NCI-H524 treated with DMSO at 0.1 percent for 48 hours (cell line): ENCODE measurements at regions not wholly inside any gene's neighbourhood (a gene's known extent, or its start where the extent isn't known, plus 50 kb on each side); places are given as distances from the start of the nearest gene placed in this dataset.
"Not testable (repeated sequence)": the region's sequence is repeated elsewhere in the genome, so short reads cannot be mapped to it uniquely, and the experiment has no call there.

Source experiments
- DNase-seq: peaks from one replicate; lab custom pipeline; 2025; lab: John Stamatoyannopoulos, UW

GRCh38 chr1:98575955-98576354 is 85.6 kb upstream of the SNX7 start:
- no peak for DNase-seq

- DNase-seq = no peak
Measured at GRCh38 chr1:98565951-98566350, 95.6 kb upstream of the SNX7 start.

GRCh38 chr1:98559291-98559690 is 102.2 kb upstream of the SNX7 start:
- DNase-seq = no peak

- DNase-seq = no peak
Measured at GRCh38 chr1:98557895-98558294, 103.6 kb upstream of the SNX7 start.

- no peak for DNase-seq
Measured at GRCh38 chr1:98556521-98557158, 104.9 kb upstream of the SNX7 start.

GRCh38 chr1:98555814-98556213 is 105.7 kb upstream of the SNX7 start:
- DNase-seq = no peak

GRCh38 chr1:98552576-98553074 is 108.9 kb upstream of the SNX7 start:
- not testable (repeated sequence) for DNase-seq

- DNase-seq = no peak
Measured at GRCh38 chr1:98550076-98550475, 111.4 kb upstream of the SNX7 start.

GRCh38 chr1:98546319-98546718 is 115.2 kb upstream of the SNX7 start:
- no peak for DNase-seq

- DNase-seq = no peak
Measured at GRCh38 chr1:98538106-98538505, 123.4 kb upstream of the SNX7 start.

- DNase-seq = no peak
Measured at GRCh38 chr1:98523256-98523655, 138.3 kb upstream of the SNX7 start.

- DNase-seq = no peak
Measured at GRCh38 chr1:98516306-98516705, 145.2 kb upstream of the SNX7 start.

GRCh38 chr1:98515744-98516143 is 145.8 kb upstream of the SNX7 start:
- DNase-seq = no peak

- not testable (repeated sequence) for DNase-seq
Measured at GRCh38 chr1:98512216-98512615, 149.3 kb upstream of the SNX7 start.

- DNase-seq = no peak
Measured at GRCh38 chr1:98503771-98504170, 157.8 kb upstream of the SNX7 start.

- DNase-seq = no peak
Measured at GRCh38 chr1:98502937-98503336, 158.6 kb upstream of the SNX7 start.

GRCh38 chr1:98500324-98500723 is 161.2 kb upstream of the SNX7 start:
- DNase-seq = no peak

- DNase-seq = no peak
Measured at GRCh38 chr1:98498651-98499050, 162.9 kb upstream of the SNX7 start.

- no peak for DNase-seq
Measured at GRCh38 chr1:98497497-98497896, 164.0 kb upstream of the SNX7 start.

GRCh38 chr1:98496256-98496995 is 165.1 kb upstream of the SNX7 start:
- no peak for DNase-seq

- DNase-seq = no peak
Measured at GRCh38 chr1:98493469-98493868, 168.1 kb upstream of the SNX7 start.

- DNase-seq = no peak
Measured at GRCh38 chr1:98490099-98490498, 171.4 kb upstream of the SNX7 start.

GRCh38 chr1:98487620-98488019 is 173.9 kb upstream of the SNX7 start:
- no peak for DNase-seq

- no peak for DNase-seq
Measured at GRCh38 chr1:98482611-98483010, 178.9 kb upstream of the SNX7 start.
